Fibroblast of lung (primary cell): ENCODE measurements at regions not wholly inside any gene's neighbourhood (a gene's known extent, or its start where the extent isn't known, plus 50 kb on each side); places are given as distances from the start of the nearest gene placed in this dataset.

ENCODE experiments used
- CTCF ChIP-seq, 2 donors: IDR thresholded peaks in 1 of 2; conservative IDR thresholded peaks in 1 of 2; 1 replicate in 1 of 2; 2 replicates in 1 of 2; pipeline ENCODE4 v1.5.1; 2011 to 2012; ENCODE audit warnings: low read length in 2 of 2, control low read depth in 1 of 2, inconsistent platforms in 1 of 2, low read depth in 1 of 2, mild to moderate bottlenecking in 1 of 2
- EZH2 ChIP-seq: IDR thresholded peaks from 2 replicates; pipeline ENCODE4 v1.5.1; 2012; ENCODE audit warnings: low read length, control low read depth, mild to moderate bottlenecking; ENCODE audit errors: missing control alignments

GRCh38 chr22:48270731-48271130 is 1508.3 kb downstream of the TBC1D22A start:
- TF ChIP-seq CTCF (conservative IDR thresholded peaks at IDR 0.05 in 1 of 2, IDR thresholded peaks at IDR 0.05 in 1 of 2; ENCODE audit: low read depth in 1 of 2, low read length in 2 of 2) (no peak), EZH2 (no peak)
